Stimulated activated CD4-positive, alpha-beta T cell treated with anti-CD3 and anti-CD28 coated beads, Interleukin-4, amount 100 ng/mL, for 48 hours (primary cell): ENCODE measurements at regions not wholly inside any gene's neighbourhood (a gene's known extent, or its start where the extent isn't known, plus 50 kb on each side); places are given as distances from the start of the nearest gene placed in this dataset.

ENCODE experiments used
- DNase-seq, 2 donors: peaks; one replicate each; pipeline ENCODE4 v3.0.0-alpha.2; 2020; ENCODE audit warnings: low read depth in 2 of 2

GRCh38 chr10:4199196-4199595 is 414.2 kb upstream of the KLF6 start:
- no peak for DNase-seq

GRCh38 chr10:4198216-4198615 is 413.2 kb upstream of the KLF6 start:
- DNase-seq, result no peak

- DNase-seq, result no peak
Observed at GRCh38 chr10:4197676-4198075, 412.7 kb upstream of the KLF6 start.

- DNase-seq, result no peak
Observed at GRCh38 chr10:4196771-4197390, 411.9 kb upstream of the KLF6 start.

GRCh38 chr10:4196183-4196582 is 411.2 kb upstream of the KLF6 start:
- DNase-seq, result no peak

GRCh38 chr10:4195213-4195612 is 410.2 kb upstream of the KLF6 start:
- no peak for DNase-seq

GRCh38 chr10:4194231-4194630 is 409.2 kb upstream of the KLF6 start:
- no peak for DNase-seq

- no peak for DNase-seq
Observed at GRCh38 chr10:4191894-4192293, 406.9 kb upstream of the KLF6 start.

- no peak for DNase-seq
Observed at GRCh38 chr10:4191354-4191753, 406.3 kb upstream of the KLF6 start.

GRCh38 chr10:4190876-4191275 is 405.9 kb upstream of the KLF6 start:
- DNase-seq, result no peak

- DNase-seq, result no peak
Observed at GRCh38 chr10:4189281-4189680, 404.3 kb upstream of the KLF6 start.

GRCh38 chr10:4188406-4188805 is 403.4 kb upstream of the KLF6 start:
- no peak for DNase-seq

GRCh38 chr10:4186849-4187540 is 402.0 kb upstream of the KLF6 start:
- DNase-seq, result no peak

GRCh38 chr10:4183761-4184261 is 398.8 kb upstream of the KLF6 start:
- no peak for DNase-seq

- no peak for DNase-seq
Observed at GRCh38 chr10:4181621-4182049, 396.6 kb upstream of the KLF6 start.

GRCh38 chr10:4181081-4181480 is 396.1 kb upstream of the KLF6 start:
- DNase-seq, result no peak

GRCh38 chr10:4177791-4178190 is 392.8 kb upstream of the KLF6 start:
- DNase-seq, result no peak

- DNase-seq, result no peak
Observed at GRCh38 chr10:4176500-4177281, 391.7 kb upstream of the KLF6 start.

GRCh38 chr10:4174197-4174596 is 389.2 kb upstream of the KLF6 start:
- DNase-seq, result no peak

GRCh38 chr10:4170633-4171314 is 385.8 kb upstream of the KLF6 start:
- DNase-seq, result no peak

GRCh38 chr10:4170181-4170580 is 385.2 kb upstream of the KLF6 start:
- DNase-seq, result no peak

GRCh38 chr10:4169448-4169847 is 384.4 kb upstream of the KLF6 start:
- DNase-seq, result no peak
